Stimulated activated CD8-positive, alpha-beta memory T cell treated with anti-CD3 and anti-CD28 coated beads, Interleukin-2, amount 100 ng/mL, for 1 hour (primary cell): ENCODE measurements at regions not wholly inside any gene's neighbourhood (a gene's known extent, or its start where the extent isn't known, plus 50 kb on each side); places are given as distances from the start of the nearest gene placed in this dataset.

Experiments
- DNase-seq, 2 donors: peaks; one replicate each; pipeline ENCODE4 v3.0.0-alpha.2; 2020; ENCODE audit warnings: low read depth in 2 of 2

DNA sequence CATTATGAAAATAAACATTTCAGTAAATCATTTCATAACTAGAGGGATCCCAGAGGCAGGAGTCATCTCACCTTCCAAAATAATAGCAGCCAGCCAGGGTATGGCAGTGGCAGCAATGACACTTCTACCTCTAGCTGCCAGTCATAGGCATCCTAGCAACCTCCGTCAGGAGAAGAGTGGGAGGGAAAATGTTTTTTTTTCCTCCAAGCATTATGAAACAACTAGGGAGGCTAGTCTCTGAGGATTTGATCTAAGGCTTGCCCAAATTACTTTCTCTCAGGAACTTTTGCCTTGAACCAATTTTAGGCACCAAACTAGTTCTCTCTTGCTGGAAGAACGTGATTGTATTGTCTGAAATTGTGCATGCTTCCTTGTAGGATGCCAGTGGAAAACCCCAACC is 208.7 kb upstream of the PREP start:
- no peak for DNase-seq

DNA sequence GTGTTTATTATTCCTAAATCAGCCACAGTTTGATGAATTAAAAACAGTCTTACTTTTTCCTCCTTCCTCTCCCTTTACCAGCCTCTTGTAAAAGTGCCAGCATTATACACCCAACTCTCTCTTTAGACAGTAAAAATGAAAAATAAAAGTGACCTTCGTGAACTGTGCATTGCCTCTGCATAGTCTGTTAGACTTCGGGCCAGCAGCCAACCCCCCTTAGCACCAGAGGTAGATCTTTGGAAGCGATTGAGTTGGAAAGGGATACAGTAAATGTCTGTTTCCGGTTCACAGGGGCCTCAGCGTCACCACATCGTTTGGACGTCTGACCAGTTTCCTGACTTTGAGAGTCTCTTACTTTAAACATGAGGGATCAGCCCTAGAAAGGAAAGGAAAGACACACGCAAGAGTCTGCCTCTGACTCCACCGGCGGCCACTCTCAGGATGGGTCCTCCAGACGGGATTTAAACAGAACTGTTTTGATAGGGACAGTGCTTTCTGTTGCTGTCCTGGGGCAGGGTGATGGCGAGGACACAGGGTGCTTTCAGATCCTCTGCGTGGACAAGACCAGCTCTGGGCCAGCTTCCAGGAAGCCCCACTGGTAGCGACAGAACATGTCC is 206.6 kb upstream of the PREP start:
- no peak for DNase-seq

DNA sequence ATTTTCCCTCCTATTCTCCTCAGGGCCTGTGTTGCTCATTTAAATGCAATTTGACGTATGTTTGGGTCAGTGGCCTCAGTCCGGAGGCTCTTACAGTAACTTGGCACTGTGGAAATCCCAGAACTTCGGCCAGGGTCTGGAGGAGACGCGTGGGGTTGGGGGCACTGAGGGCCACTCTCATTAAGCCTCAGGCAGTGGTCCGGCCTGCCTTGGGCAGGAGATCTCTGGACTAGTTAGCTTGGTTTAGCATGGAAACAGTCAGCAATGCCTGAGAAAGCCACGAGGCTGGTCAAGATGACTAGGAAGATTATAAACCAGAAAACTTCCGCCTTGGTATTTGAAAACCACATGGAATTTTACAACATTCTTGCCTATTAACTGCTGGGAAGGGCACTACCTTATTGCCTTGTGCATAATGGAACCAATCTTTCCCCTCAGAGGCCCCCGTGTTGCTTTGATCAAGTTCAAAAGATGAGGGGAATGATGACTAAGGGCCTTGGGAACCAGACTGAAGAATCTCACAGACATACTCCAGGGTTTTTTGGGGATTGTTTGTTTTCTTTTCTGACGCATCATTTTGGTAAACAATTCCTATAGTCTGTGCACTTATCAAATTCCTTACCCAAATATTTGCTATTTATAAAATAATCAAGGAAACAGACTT is 206.0 kb upstream of the PREP start:
- DNase-seq, result no peak

DNA sequence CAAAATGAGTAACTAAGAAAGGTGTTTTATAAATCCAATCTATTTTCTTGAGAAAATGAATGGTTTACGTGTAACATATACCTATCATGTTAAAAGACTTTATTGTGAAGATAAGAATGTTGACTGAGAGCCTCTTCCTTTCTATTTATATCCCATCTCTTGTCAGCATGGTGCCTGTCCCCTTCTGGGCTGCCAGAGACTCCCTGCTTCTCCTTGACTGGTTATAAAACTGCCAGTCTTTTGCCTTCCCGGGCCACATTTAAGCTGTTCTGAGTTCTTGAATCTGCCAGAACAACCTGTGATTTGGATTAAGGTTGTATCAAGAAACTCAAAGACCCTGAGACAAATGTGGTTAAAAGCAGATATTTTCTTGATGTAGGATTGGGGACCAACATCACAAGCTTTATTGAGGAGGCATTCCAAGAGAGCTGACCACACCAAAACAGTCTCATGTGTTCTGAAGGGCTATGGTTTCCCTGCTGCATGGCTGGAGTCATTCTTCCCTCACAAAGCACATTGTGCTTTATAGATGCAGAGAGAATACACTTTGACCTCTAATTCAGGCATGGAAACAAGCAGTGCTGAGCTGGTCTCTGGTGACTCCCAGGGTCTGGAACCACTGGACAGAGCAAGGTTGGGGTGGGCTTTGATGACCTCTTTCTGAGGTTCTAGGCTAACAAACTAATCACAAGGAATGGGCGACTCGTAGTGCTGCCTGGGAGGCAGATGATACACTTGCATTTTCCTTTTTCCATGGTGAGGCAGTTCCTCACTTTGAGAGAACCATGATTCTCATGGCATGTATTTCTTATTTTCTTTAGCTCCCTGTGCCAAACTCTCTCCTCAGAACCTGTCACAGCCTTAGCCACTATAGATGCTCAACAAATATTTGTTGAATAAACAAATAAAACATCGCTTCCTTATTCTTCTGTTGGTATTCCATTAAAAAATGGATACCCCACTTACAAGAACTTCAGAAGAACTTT is 205.0 kb upstream of the PREP start:
- no peak for DNase-seq

DNA sequence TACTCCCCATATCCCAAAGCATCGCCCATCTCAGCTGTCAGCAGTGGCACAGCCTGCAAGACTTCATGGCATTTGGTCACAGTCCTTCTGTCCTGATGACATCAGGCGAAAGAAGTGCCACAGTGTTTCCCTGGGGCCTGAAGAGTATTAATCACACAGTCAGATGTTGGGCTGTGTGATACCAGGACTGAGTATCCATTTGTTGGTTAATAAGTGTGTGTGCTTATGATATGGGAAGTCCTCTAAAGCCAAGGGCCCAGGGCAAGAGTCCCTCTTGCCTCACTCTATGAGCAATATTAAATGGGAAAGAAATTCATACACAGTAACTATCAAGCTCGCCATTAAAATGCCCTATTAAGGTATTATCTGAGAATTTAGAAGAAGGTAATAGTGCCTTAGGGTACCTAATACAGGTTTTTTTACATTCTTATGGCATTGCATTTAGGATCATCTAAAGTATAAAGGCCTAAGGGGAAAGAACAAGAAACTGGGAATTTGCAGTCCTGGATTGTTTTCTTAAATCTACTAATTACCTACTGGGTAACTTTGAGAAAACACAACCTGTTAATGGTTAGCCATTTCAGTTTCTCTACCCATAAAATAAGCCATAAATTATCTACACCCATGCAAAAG is 204.1 kb upstream of the PREP start:
- no peak for DNase-seq

DNA sequence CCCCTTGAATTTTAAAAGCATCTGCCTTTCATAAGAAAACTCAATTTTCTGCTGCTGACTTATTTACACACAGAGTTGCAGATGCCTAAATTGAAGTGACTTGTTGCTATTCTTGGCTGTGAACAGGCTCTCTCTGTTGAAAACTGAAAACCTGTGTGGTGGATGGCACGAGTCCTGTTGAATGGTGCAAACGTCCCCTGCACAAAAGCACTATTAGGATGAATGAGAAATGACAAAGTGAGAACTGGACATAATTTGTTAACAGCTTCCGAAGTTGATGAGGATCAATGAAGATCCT is 201.7 kb upstream of the PREP start:
- no peak for DNase-seq

DNA sequence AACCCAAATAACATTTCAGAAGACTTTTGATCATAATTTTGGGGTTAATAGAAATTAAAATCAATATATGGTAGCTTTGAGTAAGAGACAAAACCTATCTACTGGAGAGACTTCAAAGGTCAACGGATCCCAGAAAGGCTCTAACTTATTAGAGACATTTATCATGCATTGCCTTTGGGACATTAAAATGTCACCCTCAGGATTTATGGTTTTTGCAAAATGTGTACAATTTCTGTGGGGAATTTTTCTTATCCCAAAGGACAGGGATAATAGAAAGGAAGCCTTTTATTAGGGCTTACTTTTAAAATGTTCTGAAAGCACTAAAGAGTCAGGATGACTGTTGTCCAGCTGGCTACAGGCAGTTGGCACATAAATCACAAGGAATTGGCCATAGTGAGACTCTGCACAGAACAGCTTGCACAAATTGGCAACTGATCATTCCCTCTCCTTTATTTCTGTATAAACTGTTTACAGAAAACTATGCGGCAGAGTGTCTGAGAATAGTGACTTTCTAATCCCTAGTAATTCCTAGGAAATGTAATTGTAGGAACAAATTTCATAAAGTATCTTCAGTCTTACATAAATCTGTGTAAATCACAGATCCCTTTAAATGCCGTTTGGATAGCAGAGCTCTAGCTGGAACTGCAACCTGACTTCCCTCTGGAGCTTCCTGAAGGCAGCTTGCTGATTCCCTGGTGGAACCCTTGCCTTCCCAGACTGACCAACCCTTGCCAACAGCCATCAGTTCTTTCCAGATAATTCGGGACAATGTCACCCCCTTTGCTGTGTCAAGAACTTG is 201.1 kb upstream of the PREP start:
- no peak for DNase-seq

DNA sequence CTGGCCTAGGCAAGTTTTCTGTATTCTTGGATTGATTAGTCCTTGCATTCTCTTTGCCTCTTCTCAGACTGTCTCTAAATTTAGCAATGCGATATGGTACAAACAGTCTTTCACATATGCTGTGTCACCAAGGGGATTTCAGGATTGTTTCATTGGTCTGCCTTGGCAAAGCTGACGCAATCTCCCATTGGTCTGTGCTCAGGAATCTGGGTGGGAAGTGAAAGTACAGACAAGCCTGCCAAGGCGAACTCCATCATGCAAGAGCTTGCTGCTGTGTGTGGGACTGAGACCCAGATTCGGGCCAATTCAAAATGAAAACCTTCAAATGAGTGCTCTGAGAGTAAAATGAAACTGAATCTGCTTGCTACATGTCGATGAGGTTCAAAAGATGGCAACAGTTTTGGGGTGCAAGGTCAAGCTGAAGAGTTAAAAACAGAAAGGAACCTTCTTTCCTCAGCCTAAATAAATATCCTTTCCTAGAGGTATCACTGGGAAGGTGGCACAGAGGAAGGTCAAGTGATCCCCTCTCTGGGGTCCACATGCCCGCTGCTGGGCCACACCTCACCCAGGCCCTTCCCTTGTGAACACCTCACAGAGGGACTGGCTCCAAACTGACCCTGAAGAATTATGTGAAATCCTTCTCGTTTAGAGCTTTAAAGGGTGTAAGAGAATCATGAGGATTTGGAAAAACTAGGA is 198.8 kb upstream of the PREP start:
- no peak for DNase-seq

DNA sequence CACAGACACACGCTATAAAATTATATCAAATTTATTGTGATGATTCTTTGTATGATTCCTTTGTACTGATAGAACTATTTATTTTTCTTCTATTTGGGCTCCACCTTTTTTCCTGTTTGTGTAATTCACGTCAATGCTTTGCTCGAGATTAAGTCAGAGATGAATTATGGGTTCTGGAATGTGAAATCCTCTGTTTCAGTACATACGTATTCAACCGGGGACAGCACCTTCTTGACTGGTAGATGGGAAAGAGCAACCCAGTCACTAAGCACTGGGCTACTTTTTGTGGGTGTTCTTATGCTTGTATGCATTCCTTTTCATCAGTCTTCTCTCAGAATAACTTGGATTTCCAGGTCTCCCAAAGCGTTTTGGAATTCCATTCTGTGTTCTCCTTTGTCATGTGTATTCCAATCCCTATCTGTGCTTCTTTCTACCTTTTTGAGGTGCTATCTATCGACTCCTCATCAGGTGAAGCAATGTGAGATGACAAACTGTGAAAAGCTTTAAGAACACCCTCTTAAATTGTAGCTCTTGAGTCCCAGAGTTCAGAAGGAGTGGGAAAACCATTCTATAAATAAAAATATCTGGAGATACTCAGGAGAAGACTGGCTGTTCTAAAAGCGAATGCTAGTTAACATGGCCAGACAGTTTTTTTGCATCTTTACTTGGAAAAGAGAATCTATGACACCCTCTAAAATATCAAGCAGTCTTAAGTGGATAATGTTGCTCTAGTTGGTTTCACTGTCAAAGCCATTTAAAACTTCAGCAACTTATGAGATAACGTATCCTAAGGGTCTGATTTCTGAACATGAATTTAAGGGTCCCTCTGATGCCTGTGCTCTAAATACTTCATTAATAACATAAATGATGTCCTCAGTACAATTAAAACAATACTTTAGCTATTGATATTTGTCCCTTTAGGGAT is 197.7 kb upstream of the PREP start:
- no peak for DNase-seq

DNA sequence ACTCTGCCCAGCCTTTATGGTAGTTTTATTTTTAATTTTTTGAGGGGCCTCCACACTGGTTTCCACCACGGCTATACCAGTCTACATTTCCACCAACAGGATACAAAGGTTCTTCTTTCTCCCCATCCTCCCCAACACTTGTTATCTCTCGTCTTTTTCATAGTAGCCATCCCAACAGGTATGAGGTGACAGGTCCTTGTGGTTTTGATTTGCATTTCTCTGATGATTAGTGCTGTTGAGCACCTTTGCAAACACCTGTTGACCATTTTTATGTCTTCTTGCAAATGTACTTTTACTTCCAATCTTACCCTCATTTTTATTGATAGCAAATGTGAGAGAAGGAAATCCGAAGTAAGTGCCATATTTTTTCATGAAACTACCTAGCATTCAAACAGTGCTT is 195.4 kb upstream of the PREP start:
- no peak for DNase-seq

DNA sequence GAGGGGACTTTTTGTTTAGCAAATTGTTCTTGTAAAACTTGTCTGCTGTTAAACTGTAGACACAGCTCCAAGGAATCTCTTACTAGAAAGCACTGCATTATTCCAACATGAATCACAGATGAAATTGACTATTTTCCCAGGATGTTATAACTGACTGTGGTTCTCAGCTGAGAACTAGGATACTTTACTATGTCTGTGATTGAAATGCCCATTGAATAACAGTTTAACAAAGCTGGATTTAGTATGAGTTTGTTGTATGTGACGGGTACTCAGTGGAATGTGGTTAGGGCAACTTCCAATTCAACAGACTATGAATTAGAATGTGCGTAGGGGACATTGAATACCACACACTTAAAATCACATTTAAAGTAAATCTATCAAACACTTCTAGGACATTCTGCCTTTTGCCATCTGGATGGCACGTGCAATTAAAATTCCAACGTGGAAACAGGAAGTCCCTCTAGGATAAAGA is 193.4 kb upstream of the PREP start:
- no peak for DNase-seq

DNA sequence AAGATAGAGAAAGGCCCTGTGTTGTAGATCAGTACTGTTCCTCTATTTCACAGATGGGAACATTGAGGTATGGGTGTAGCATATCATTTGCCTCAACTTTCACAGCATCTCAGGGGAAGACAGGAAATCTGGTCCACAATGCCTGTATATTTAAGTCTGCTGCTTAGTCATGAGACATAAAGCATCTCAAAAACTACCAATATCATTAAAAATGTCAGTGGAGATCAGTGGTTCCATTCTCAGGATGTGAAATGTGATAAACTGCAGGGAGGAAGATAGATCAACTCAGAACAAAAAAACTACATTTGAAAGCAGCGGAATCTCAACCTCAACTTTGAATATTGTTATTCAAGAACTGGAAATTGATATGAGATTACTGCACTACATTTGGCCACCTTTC is 192.9 kb upstream of the PREP start:
- DNase-seq, result no peak

DNA sequence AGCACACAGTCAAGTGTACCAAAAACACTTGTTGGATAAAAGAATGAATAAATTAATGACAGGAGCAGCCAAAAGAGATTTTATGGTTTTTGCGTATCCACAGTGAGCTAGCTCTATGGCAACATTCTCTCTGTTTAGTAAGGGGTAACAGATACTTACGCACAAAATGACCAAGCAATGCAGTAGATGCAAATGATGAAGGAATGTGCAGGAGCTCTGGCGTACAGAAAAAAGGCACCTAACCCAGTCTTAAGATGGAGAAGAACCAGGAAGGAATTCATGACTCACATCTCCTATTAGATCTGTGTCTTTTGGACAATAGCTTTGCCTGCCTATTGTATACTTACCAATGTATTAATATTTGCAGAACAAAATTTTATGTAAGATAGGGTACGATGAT is 191.9 kb upstream of the PREP start:
- no peak for DNase-seq

DNA sequence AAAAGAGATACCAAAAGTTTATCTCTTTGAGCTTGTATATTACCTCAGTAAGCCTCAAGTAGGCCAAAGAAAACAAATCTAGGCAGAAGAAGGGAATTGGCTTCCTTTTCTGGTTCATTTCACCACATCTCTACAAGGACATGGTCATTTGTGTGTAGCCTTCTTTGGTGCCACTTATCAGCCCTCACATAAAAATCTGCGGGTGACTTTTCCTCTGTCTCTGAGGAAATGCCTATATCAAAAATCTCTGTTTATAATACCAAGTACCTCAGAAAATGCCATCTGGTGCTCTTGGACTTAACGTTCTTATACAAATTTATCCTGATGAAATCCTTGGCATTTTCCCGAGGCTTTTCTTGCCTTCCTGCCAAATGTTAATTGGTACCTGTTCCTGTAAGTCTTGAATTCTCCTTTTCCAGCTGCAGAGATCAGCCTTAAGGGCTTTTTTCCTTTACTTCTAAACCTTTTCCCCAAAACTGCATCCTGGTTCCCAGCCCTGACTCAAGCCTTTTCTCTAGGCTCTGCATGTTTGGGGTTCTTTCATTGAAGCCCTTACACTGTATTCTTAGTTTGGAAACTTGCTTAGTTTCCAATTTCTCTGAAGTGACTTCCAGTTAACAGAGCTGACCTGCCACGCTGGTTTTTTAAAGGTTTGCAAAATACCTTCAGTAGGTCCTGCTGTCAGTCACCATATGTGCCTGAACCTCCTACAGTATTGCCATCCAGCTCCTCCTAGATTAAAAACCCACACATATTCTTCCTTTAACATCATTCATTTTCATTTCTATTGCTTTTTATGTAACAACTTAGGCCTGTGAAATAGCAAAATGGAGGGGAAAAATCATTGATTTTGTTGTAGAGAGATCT is 191.2 kb upstream of the PREP start:
- no peak for DNase-seq

DNA sequence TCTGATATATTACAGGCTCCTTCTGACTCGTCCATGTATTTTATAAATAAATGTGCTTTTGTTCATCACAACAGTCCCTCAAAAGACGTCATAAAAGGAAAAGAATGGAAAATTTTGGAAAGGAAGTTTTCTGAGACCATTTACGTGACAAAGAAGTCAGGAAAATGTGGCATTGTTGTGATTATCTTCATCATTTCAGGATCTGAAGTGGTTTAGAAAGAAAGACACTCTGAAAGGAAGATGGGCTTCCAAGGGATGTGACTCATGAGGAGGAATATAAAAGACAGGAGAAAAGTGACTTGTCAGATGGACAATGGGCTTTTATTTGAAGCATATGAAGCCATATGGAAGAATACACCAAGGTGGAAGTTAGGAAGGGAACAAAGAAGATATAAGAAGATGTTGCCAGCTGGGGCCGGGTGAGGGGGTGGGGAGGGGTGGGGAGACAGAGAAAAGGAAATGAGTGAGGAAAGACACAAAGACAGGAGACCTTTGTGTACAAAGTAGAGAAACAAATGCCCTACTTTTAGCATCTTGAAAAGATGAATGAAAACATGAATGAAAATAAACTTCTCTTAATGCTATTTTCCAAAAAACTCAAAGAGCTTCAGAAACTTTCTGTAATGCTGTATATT is 190.3 kb upstream of the PREP start:
- no peak for DNase-seq

DNA sequence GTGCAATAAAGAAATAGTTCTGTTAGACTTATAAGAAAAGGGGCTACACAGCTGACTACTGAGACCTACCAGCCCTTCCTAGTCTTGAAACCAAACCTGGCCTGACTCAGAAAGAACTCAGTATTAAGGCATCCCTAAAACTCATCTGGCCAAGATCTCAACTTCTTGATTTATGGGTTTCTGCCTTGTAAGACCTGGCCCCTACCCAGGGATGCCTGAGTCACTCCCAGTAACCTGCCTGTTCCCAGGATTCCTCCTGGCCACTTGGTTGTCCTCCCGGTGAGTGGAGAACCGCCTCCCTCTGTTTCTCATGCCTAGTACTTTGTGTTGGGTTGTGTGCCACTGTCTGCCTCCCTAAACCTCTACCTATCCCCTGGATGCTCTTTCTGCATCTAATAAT is 189.4 kb upstream of the PREP start:
- DNase-seq, result no peak

DNA sequence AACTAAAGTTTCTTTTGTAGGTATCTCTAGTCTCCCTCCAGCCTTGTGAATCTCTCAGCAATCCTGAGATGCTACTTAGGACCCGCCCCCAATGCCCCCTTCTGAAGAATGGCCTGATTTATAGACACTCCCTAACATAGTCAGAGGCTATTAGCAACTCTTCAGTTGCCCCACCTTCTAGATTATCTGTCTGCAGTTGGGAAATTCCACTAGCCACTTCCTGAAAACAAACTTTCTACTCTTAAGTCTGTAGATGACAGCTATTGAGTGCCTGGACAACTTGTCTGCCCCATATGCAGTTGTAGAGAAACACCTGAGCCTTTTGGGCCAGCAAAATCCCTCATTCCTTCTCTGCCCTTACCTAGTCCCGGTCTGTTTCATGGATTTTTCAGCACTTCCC is 188.2 kb upstream of the PREP start:
- no peak for DNase-seq

DNA sequence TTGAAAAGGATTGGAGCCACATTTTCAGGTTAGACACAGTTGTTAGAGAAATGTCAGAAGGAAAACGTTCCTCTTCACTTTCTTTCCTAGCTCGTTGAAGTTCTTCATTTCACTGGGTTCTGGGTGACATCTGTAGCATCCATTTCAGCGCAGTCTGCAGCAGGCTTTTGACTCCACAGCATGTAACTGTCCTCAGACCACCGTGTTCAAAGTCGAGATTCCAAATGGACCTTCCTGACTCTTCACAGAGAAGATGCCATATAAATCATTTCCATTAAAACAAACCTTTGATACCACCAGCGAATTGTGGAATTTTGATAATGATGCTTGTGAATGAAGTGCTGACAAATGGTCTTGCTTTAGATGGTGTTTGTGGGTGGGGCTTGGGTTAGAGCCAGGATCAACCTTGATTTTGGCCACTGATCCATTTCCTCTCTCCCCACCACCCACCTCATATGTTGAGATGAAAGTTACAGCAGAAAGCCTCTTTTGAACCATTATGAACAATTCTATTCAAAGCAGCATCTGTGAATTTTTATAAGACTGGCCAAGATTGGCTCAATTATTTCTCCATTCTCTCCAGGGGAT is 185.3 kb upstream of the PREP start:
- DNase-seq, result no peak
